HCT116 (cell line): ENCODE measurements at regions not wholly inside any gene's neighbourhood (a gene's known extent, or its start where the extent isn't known, plus 50 kb on each side); places are given as distances from the start of the nearest gene placed in this dataset.

Experiments
- ATAC-seq: fragments of 200-7000 bp; cut with Tn5 transposase; 2 replicates; pipeline ENCODE4 v1.9.1; 2020; ENCODE audit warnings: mild to moderate bottlenecking, moderate library complexity
- BruUV-seq: library from RNA; stranded (reverse); fragments of 400-500 nt; replicated peaks from 2 replicates; lab custom pipeline; 2021; lab: Mats Ljungman, UMichigan
- CTCF ChIA-PET: fragments of 300-600 bp; sonication (Branson Sonifier 250); formaldehyde crosslinking; loops from one replicate; lab custom pipeline; 2021; ENCODE audit warnings: antibody characterized with exemption; lab: Charles Lee
- POLR2A ChIA-PET: fragments of 300-600, 350-600 bp; sonication (Branson Sonifier 250); formaldehyde crosslinking; loops from one replicate; lab custom pipeline; 2021; ENCODE audit warnings: antibody characterized with exemption; lab: Charles Lee
- RAD21 ChIA-PET, 2 experiments: fragments of 300-600 bp; sonication (Branson Sonifier 250); formaldehyde crosslinking; loops; one replicate each; lab custom pipeline; 2023; ENCODE audit warnings: low total read pairs in 2 of 2; ENCODE audit not compliant: uncharacterized antibody in 2 of 2, unreplicated experiment in 2 of 2, low non-redundant PET in 1 of 2; lab: Charles Lee
- DNase-seq: peaks from one replicate; pipeline ENCODE4 v3.0.0-alpha.2; 2010; ENCODE audit warnings: low read depth, low spot score
- H2AFZ ChIP-seq: fragments of 200-600 bp; shearing (Covaris generic), sonication (generic); 2 replicates; pipeline ENCODE4 v1.6.1; 2017; ENCODE audit warnings: low read depth, mixed run types, mixed read lengths, antibody characterized with exemption, low read length; ENCODE audit not compliant: poor library complexity, severe bottlenecking
- H3K27ac ChIP-seq: 2 replicates; pipeline ENCODE4 v1.5.1; 2012; ENCODE audit warnings: low read depth, low read length
- H3K27me3 ChIP-seq: fragments of 200-600 bp; sonication (generic); 2 replicates; pipeline ENCODE4 v1.6.1; 2016; ENCODE audit warnings: mixed run types, low read length, mixed read lengths; ENCODE audit not compliant: insufficient read depth
- H3K36me3 ChIP-seq, 2 experiments: fragments of 200-500 bp in 1 of 2; fragments of 200-600 bp in 1 of 2; sonication (Bioruptor generic) in 1 of 2; sonication (generic) in 1 of 2; 2 replicates each; pipeline versions ENCODE4 v1.5.1 to v1.6.1; 2014 to 2016; ENCODE audit warnings: low read length in 2 of 2, inconsistent platforms in 1 of 2, mixed read lengths in 1 of 2, mixed run types in 1 of 2; ENCODE audit not compliant: insufficient read depth in 2 of 2, control insufficient read depth in 1 of 2
- H3K4me1 ChIP-seq, 2 experiments: fragments of 200-600 bp in 1 of 2; sonication (generic) in 1 of 2; 2 replicates each; pipeline versions ENCODE4 v1.5.1 to v1.6.1; 2012 to 2017; ENCODE audit warnings: low read length in 2 of 2, inconsistent platforms in 1 of 2, mild to moderate bottlenecking in 1 of 2, mixed read lengths in 1 of 2, mixed run types in 1 of 2, moderate library complexity in 1 of 2; ENCODE audit not compliant: insufficient read depth in 2 of 2, control insufficient read depth in 1 of 2
- H3K4me2 ChIP-seq: fragments of 200-600 bp; sonication (generic); 2 replicates; pipeline ENCODE4 v1.6.1; 2017; ENCODE audit warnings: mixed run types, low read length, mixed read lengths
- H3K4me3 ChIP-seq, 2 experiments: fragments of 200-600 bp in 1 of 2; sonication (generic) in 1 of 2; replicated peaks in 1 of 2; 2 replicates each; pipeline ENCODE4 v1.5.1; 2011 to 2016; ENCODE audit warnings: low read length in 2 of 2, control low read depth in 1 of 2, low read depth in 1 of 2, mild to moderate bottlenecking in 1 of 2, mixed read lengths in 1 of 2, mixed run types in 1 of 2
- H3K79me2 ChIP-seq: fragments of 200-600 bp; sonication (generic); 2 replicates; pipeline ENCODE4 v1.6.1; 2017; ENCODE audit warnings: mild to moderate bottlenecking, mixed run types, low read length, moderate library complexity, mixed read lengths; ENCODE audit not compliant: insufficient read depth
- H3K9ac ChIP-seq: fragments of 200-600 bp; sonication (generic); 2 replicates; pipeline ENCODE4 v1.6.1; 2016; ENCODE audit warnings: low read length, mixed read lengths
- H3K9me2 ChIP-seq: fragments of 200-600 bp; sonication (generic), shearing (Covaris generic); 2 replicates; pipeline ENCODE4 v1.6.1; 2017; ENCODE audit warnings: mixed run types, mild to moderate bottlenecking, moderate library complexity; ENCODE audit not compliant: insufficient read depth
- H3K9me3 ChIP-seq, 2 experiments: fragments of 200-500 bp in 1 of 2; fragments of 200-600 bp in 1 of 2; sonication (Bioruptor generic) in 1 of 2; sonication (generic) in 1 of 2; 2 replicates each; pipeline ENCODE4 v1.6.1; 2014 to 2017; ENCODE audit warnings: low read length in 2 of 2, mixed read lengths in 2 of 2, inconsistent platforms in 1 of 2, low read depth in 1 of 2, mild to moderate bottlenecking in 1 of 2, mixed run types in 1 of 2, moderate library complexity in 1 of 2; ENCODE audit not compliant: control insufficient read depth in 1 of 2, insufficient read depth in 1 of 2
- H4K20me1 ChIP-seq: fragments of 200-600 bp; sonication (generic), shearing (Covaris generic); 2 replicates; pipeline ENCODE4 v1.6.1; 2017; ENCODE audit warnings: mixed run types, mild to moderate bottlenecking, moderate library complexity; ENCODE audit not compliant: insufficient read depth
- CBX3 ChIP-seq: IDR thresholded peaks from 2 replicates; pipeline ENCODE4 v1.6.1; 2012; ENCODE audit warnings: low read depth
- CEBPB ChIP-seq: IDR thresholded peaks from 2 replicates; pipeline ENCODE4 v1.6.1; 2012; ENCODE audit warnings: low read depth
- ELF1 ChIP-seq: IDR thresholded peaks from 2 replicates; pipeline ENCODE4 v1.6.1; 2012; ENCODE audit warnings: low read depth, borderline replicate concordance
- EZH2phosphoT487 ChIP-seq: fragments of 200-600 bp; IDR thresholded peaks from 2 replicates; pipeline ENCODE4 v1.6.1; 2018; ENCODE audit warnings: antibody characterized with exemption, borderline replicate concordance
- FOSL1 ChIP-seq: IDR thresholded peaks from 2 replicates; pipeline ENCODE4 v1.6.1; 2012; ENCODE audit warnings: low read depth
- JUND ChIP-seq: IDR thresholded peaks from 2 replicates; pipeline ENCODE4 v1.6.1; 2012
- POLR2A ChIP-seq: IDR thresholded peaks from 2 replicates; pipeline ENCODE4 v1.7.0; 2011; ENCODE audit warnings: borderline replicate concordance; ENCODE audit not compliant: insufficient read depth, insufficient read length; ENCODE audit errors: extremely low read depth
- POLR2AphosphoS5 ChIP-seq: IDR thresholded peaks from 2 replicates; pipeline ENCODE4 v1.6.1; 2011; ENCODE audit warnings: mild to moderate bottlenecking, low read depth, low read length, moderate library complexity
- RAD21 ChIP-seq: IDR thresholded peaks from 2 replicates; pipeline ENCODE4 v1.6.1; 2012; ENCODE audit warnings: low read depth, mild to moderate bottlenecking
- SIN3A ChIP-seq: IDR thresholded peaks from 2 replicates; pipeline ENCODE4 v1.6.1; 2012; ENCODE audit warnings: low read depth
- SP1 ChIP-seq: IDR thresholded peaks from 2 replicates; pipeline ENCODE4 v1.6.1; 2012; ENCODE audit warnings: low read depth
- SRF ChIP-seq: IDR thresholded peaks from 2 replicates; pipeline ENCODE4 v1.6.1; 2012; ENCODE audit warnings: low read depth
- ZFX ChIP-seq: fragments of 450-650 bp; IDR thresholded peaks from 2 replicates; pipeline ENCODE4 v1.6.1; 2017
- ZNF274 ChIP-seq: fragments of 200-500 bp; sonication (Bioruptor generic); IDR thresholded peaks from 2 replicates; pipeline ENCODE4 v1.6.1; 2014; ENCODE audit warnings: mild to moderate bottlenecking, low read depth, low read length, inconsistent platforms
- intact Hi-C: fragments of 100-400 bp; cut with micrococcal nuclease; formaldehyde crosslinking; loops from 2 replicates; pipeline ENCODE4 v1.10.0; 2022
- TF ChIP-seq, protein P1 (sequence below): IDR thresholded peaks from 2 replicates; pipeline ENCODE4 v1.6.1; 2012; ENCODE audit warnings: low read depth
- TF ChIP-seq, protein P2 (sequence below): IDR thresholded peaks from 2 replicates; pipeline ENCODE4 v1.6.1; 2012

DNA sequence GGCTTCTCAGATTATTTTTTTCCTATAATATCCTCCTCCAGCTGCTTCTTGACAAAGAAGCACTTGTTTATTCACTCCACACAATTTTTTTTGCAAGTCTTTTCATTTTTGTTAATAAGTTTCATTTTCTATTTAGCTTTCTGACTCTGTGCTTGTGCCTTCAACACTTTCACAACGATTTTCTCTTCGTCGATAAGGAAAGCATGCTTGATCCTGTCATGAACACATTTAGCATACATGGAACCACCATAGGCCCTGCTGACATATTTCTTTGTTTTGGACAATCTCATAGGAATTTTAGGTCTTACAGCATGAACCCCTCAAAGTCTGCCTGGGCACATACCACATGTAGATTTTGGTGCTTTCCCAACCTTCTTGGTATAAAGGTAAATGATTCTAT lies 346.0 kb downstream of the KCNRG start:
- intact Hi-C loops = no loop called here
- Histone ChIP-seq H3K4me3 (no peak overlapping the region), H3K27ac (no peak overlapping the region), H3K36me3 (no peaks in the 10 kb centered on the region), H3K27me3 (no peaks in the 10 kb centered on the region), H3K9me2 (no peaks in the 10 kb centered on the region), H3K9me3 (no peaks in the 10 kb centered on the region), H3K79me2 (no peaks in the 10 kb centered on the region), H4K20me1 (no peaks in the 10 kb centered on the region), H3K9ac (no peak overlapping the region), H2AFZ (no peak overlapping the region)
- ChIA-PET RAD21 (no interaction called here), POLR2A (no interaction called here), CTCF (no interaction called here)
- no TSS peak for BruUV-seq
- DNase-seq = no peak
- TF ChIP-seq CEBPB (no peak), ZFX (no peak), SRF (no peak), ZNF274 (no peak), POLR2AphosphoS5 (no peak), SP1 (no peak), ELF1 (no peak), JUND (no peak), RAD21 (no peak), CBX3 (no peak), POLR2A (no peak), EZH2phosphoT487 (no peak), SIN3A (no peak), FOSL1 (no peak)
- TF ChIP-seq, protein P1, sequence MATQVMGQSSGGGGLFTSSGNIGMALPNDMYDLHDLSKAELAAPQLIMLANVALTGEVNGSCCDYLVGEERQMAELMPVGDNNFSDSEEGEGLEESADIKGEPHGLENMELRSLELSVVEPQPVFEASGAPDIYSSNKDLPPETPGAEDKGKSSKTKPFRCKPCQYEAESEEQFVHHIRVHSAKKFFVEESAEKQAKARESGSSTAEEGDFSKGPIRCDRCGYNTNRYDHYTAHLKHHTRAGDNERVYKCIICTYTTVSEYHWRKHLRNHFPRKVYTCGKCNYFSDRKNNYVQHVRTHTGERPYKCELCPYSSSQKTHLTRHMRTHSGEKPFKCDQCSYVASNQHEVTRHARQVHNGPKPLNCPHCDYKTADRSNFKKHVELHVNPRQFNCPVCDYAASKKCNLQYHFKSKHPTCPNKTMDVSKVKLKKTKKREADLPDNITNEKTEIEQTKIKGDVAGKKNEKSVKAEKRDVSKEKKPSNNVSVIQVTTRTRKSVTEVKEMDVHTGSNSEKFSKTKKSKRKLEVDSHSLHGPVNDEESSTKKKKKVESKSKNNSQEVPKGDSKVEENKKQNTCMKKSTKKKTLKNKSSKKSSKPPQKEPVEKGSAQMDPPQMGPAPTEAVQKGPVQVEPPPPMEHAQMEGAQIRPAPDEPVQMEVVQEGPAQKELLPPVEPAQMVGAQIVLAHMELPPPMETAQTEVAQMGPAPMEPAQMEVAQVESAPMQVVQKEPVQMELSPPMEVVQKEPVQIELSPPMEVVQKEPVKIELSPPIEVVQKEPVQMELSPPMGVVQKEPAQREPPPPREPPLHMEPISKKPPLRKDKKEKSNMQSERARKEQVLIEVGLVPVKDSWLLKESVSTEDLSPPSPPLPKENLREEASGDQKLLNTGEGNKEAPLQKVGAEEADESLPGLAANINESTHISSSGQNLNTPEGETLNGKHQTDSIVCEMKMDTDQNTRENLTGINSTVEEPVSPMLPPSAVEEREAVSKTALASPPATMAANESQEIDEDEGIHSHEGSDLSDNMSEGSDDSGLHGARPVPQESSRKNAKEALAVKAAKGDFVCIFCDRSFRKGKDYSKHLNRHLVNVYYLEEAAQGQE = no peak
- TF ChIP-seq, protein P2, sequence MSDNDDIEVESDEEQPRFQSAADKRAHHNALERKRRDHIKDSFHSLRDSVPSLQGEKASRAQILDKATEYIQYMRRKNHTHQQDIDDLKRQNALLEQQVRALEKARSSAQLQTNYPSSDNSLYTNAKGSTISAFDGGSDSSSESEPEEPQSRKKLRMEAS = no peak
- TF ChIP-seq, all 23 proteins: peak for 0
- ATAC-seq = no peak
- Histone ChIP-seq H3K4me1 (peaks cover 0 to 3% of the 10 kb centered on the region in 2 experiments; a peak in 1 of 4 replicates), H3K4me2 (no peak overlapping the region)
